ENCODE measurements at regions not wholly inside any gene's neighbourhood (a gene's known extent, or its start where the extent isn't known, plus 50 kb on each side); places are given as distances from the start of the nearest gene placed in this dataset.

DNA sequence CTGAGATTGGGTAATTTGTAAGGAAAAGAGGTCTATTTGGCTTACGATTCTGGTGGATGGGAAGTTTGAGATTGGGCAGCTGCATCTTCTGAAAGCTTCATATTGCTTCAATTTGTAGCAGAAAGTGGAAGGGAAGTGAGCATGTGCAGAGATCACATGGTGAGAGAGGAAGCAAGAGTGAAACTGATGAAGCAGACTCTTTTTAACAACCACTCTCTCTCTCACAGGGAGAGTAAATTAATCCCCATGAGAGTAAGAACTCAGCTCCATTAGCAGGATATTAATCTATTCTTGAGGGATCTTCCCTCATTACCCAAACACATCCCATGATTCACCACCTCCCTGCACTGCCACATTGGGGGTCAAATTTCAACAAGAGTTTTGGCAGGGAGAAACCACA lies 298.5 kb upstream of the CELF4 start:
- WGBS, 2 donors: 96 to 100% methylated on average over 1 of the region's 1 CpG
- Histone ChIP-seq H3K27ac (no peak overlapping the region), H3K4me3 (no peak overlapping the region), H3K27me3 (no peaks in the 10 kb centered on the region), H3K36me3 (ENCODE audit: low read depth, missing control alignments) (no peaks in the 10 kb centered on the region), H3K4me1 (no peaks in the 10 kb centered on the region), H3K9me3 (no peaks in the 10 kb centered on the region)
- DNase-seq: no peak
- TF ChIP-seq CTCF (IDR thresholded peaks at IDR 0.05): no peak
- no peak for TF ChIP-seq POLR2A (IDR thresholded peaks at IDR 0.05)
- intact Hi-C loops (cut with DNase I; ENCODE audit: low total_unique reads): no loop called here

DNA sequence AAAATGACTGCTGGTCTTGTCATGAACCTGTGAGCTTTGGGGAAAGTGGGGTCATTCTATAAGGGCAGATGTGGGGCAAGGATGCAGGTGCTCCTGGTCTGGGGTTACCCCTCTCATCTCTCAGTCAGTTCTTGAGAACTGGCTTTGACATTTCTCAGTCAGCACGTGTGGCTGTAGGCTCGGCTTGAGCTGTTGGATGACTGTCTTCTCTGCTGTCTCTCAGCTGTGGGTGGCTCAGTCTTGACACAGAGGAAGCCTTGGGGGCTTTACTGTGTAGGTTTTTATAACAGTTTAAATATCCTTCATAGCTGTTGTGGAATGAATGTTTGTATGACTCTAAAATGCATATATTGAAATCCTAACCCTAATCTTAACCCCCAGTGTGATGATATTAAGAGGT lies 296.4 kb upstream of the CELF4 start:
- H3K27me3 ChIP-seq: no peaks in the 10 kb centered on the region
- no peaks in the 10 kb centered on the region for H3K9me3 ChIP-seq
- H3K4me1 ChIP-seq: no peaks in the 10 kb centered on the region
- TF ChIP-seq POLR2A (IDR thresholded peaks at IDR 0.05) (no peak), CTCF (IDR thresholded peaks at IDR 0.05) (no peak)
- DNase-seq: no peak
- WGBS, 2 donors: 84 to 92% methylated on average over 2 of the region's 2 CpGs
- H3K4me3 ChIP-seq: no peak overlapping the region
- H3K36me3 ChIP-seq (ENCODE audit: low read depth, missing control alignments): no peaks in the 10 kb centered on the region
- no peak overlapping the region for H3K27ac ChIP-seq
- intact Hi-C loops (cut with DNase I; ENCODE audit: low total_unique reads): no loop called here

- intact Hi-C loops (cut with DNase I; ENCODE audit: low total_unique reads): no loop called here
- 54 to 73% methylated on average over 3 of the region's 3 CpGs for WGBS, 2 donors
- no peaks in the 10 kb centered on the region for H3K27me3 ChIP-seq
- DNase-seq: no peak
- no peak overlapping the region for H3K4me3 ChIP-seq
- no peak overlapping the region for H3K27ac ChIP-seq
- H3K9me3 ChIP-seq: no peaks in the 10 kb centered on the region
- H3K4me1 ChIP-seq: no peaks in the 10 kb centered on the region
- TF ChIP-seq POLR2A (IDR thresholded peaks at IDR 0.05) (no peak), CTCF (IDR thresholded peaks at IDR 0.05) (no peak)
- H3K36me3 ChIP-seq (ENCODE audit: low read depth, missing control alignments): no peaks in the 10 kb centered on the region
Measured at GRCh38 chr18:37854396-37854795, 288.8 kb upstream of the CELF4 start.

DNA sequence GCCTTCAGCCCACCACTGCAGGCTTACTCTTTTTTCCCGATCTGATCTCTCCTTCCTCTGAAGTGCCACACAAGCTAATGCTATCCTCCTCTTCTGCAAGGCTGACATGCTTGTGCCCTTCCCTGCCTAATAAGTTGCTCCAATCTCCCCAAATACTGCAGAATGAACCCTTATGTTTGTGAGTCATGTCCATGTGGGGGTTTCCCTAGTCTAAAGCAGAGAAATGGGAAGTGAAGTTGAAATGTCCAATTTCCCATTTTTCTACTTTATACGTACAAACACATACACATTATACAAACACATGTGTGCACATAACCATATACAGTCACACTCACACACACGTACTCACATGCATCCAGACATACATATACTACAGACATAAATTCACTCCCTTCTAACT lies 288.1 kb upstream of the CELF4 start:
- Histone ChIP-seq H3K36me3 (ENCODE audit: low read depth, missing control alignments) (no peaks in the 10 kb centered on the region), H3K9me3 (no peaks in the 10 kb centered on the region), H3K27me3 (no peaks in the 10 kb centered on the region), H3K4me3 (no peak overlapping the region), H3K27ac (no peak overlapping the region), H3K4me1 (no peaks in the 10 kb centered on the region)
- WGBS, 2 donors: 62 to 76% methylated on average over 3 of the region's 3 CpGs
- intact Hi-C loops (cut with DNase I; ENCODE audit: low total_unique reads): no loop called here
- TF ChIP-seq POLR2A (IDR thresholded peaks at IDR 0.05) (no peak), CTCF (IDR thresholded peaks at IDR 0.05) (no peak)
- no peak for DNase-seq

GRCh38 chr18:37852464-37852863 lies 286.9 kb upstream of the CELF4 start:
- no peak for DNase-seq
- Histone ChIP-seq H3K36me3 (ENCODE audit: low read depth, missing control alignments) (no peaks in the 10 kb centered on the region), H3K27me3 (no peaks in the 10 kb centered on the region), H3K4me3 (no peak overlapping the region), H3K27ac (no peak overlapping the region), H3K9me3 (no peaks in the 10 kb centered on the region), H3K4me1 (no peaks in the 10 kb centered on the region)
- intact Hi-C loops (cut with DNase I; ENCODE audit: low total_unique reads): no loop called here
- 73 to 93% methylated on average over 4 of the region's 4 CpGs for WGBS, 2 donors
- TF ChIP-seq POLR2A (IDR thresholded peaks at IDR 0.05) (no peak), CTCF (IDR thresholded peaks at IDR 0.05) (no peak)

Data from testis (tissue), 2 donors.